HG03565 (cell line): ENCODE measurements at regions not wholly inside any gene's neighbourhood (a gene's known extent, or its start where the extent isn't known, plus 50 kb on each side); places are given as distances from the start of the nearest gene placed in this dataset.
A peak's percentile ranks its signal among the peaks of the same experiment; 100 is the strongest.
"Not testable (repeated sequence)": the region's sequence is repeated elsewhere in the genome, so short reads cannot be mapped to it uniquely, and the experiment has no call there.

Source experiments
- ATAC-seq: cut with Tn5 transposase; IDR thresholded peaks from one replicate; pipeline ENCODE4 v1.9.1; 2021; ENCODE audit warnings: mild to moderate bottlenecking, moderate library complexity; ENCODE audit not compliant: unreplicated experiment

- ATAC-seq: no peak
Measured at GRCh38 chr7:149637911-149638565, 135.3 kb downstream of the ZNF467 start.

- ATAC-seq: peak; percentile 46
Measured at GRCh38 chr7:149635561-149636329, 137.6 kb downstream of the ZNF467 start.

GRCh38 chr7:149633976-149634945 is 136.7 kb upstream of the ZNF746 start:
- ATAC-seq: no peak

GRCh38 chr7:149628361-149629149 is 130.9 kb upstream of the ZNF746 start:
- not testable (repeated sequence) for ATAC-seq

GRCh38 chr7:149627911-149628310 is 130.3 kb upstream of the ZNF746 start:
- no peak for ATAC-seq

- no peak for ATAC-seq
Measured at GRCh38 chr7:149626972-149627371, 129.4 kb upstream of the ZNF746 start.

- ATAC-seq: no peak
Measured at GRCh38 chr7:149625947-149626392, 128.4 kb upstream of the ZNF746 start.

GRCh38 chr7:149625340-149625946 is 127.8 kb upstream of the ZNF746 start:
- ATAC-seq: no peak

- peak; percentile 85 for ATAC-seq
Measured at GRCh38 chr7:149624419-149625339, 127.1 kb upstream of the ZNF746 start.

GRCh38 chr7:149624006-149624405 is 126.4 kb upstream of the ZNF746 start:
- no peak for ATAC-seq

GRCh38 chr7:149623262-149623997 is 125.8 kb upstream of the ZNF746 start:
- not testable (repeated sequence) for ATAC-seq

GRCh38 chr7:149622444-149623210 is 125.0 kb upstream of the ZNF746 start:
- no peak for ATAC-seq

GRCh38 chr7:149621776-149622175 is 124.2 kb upstream of the ZNF746 start:
- ATAC-seq: no peak

- peak; percentile 48 for ATAC-seq
Measured at GRCh38 chr7:149620961-149621360, 123.4 kb upstream of the ZNF746 start.

GRCh38 chr7:149616898-149617297 is 119.3 kb upstream of the ZNF746 start:
- ATAC-seq: no peak

- ATAC-seq: no peak
Measured at GRCh38 chr7:149615690-149616270, 118.2 kb upstream of the ZNF746 start.

GRCh38 chr7:149610441-149611011 is 112.9 kb upstream of the ZNF746 start:
- no peak for ATAC-seq
